ENCODE measurements at regions not wholly inside any gene's neighbourhood (a gene's known extent, or its start where the extent isn't known, plus 50 kb on each side); places are given as distances from the start of the nearest gene placed in this dataset.

- no peaks in the 10 kb centered on the region for H3K9me3 ChIP-seq (replicated peaks in 1 of 3)
- DNase-seq: no peak
- H3K4me3 ChIP-seq: no peak overlapping the region
- H3K27ac ChIP-seq: no peak overlapping the region
- WGBS, 4 donors: 75 to 84% (median 76%) methylated on average over 14 of the region's 14 CpGs
- H3K27me3 ChIP-seq: no peaks in the 10 kb centered on the region
- intact Hi-C loops (cut with DNase I): no loop called here
- no peaks in the 10 kb centered on the region for H3K4me1 ChIP-seq (replicated peaks in 1 of 2)
- TF ChIP-seq CTCF (IDR thresholded peaks at IDR 0.05) (no peak), POLR2A (IDR thresholded peaks at IDR 0.05) (no peak)
- no peaks in the 10 kb centered on the region for H3K36me3 ChIP-seq (replicated peaks in 1 of 2)
Observed at GRCh38 chr1:228911225-228912210, 176.2 kb downstream of the RHOU start.

- TF ChIP-seq POLR2A (IDR thresholded peaks at IDR 0.05) (no peak), CTCF (IDR thresholded peaks at IDR 0.05) (no peak)
- no peak overlapping the region for H3K4me3 ChIP-seq
- WGBS, 4 donors: 90 to 97% (median 93%) methylated on average over 8 of the region's 8 CpGs
- no peaks in the 10 kb centered on the region for H3K9me3 ChIP-seq (replicated peaks in 1 of 3)
- H3K4me1 ChIP-seq (replicated peaks in 1 of 2): no peaks in the 10 kb centered on the region
- H3K27me3 ChIP-seq: no peaks in the 10 kb centered on the region
- intact Hi-C loops (cut with DNase I): no loop called here
- no peak overlapping the region for H3K27ac ChIP-seq
- no peak for DNase-seq
- no peaks in the 10 kb centered on the region for H3K36me3 ChIP-seq (replicated peaks in 1 of 2)
Observed at GRCh38 chr1:228913626-228914414, 178.5 kb downstream of the RHOU start.

- Histone ChIP-seq H3K4me3 (no peak overlapping the region), H3K9me3 (replicated peaks in 1 of 3) (no peaks in the 10 kb centered on the region), H3K4me1 (replicated peaks in 1 of 2) (no peaks in the 10 kb centered on the region), H3K27ac (no peak overlapping the region), H3K27me3 (no peaks in the 10 kb centered on the region), H3K36me3 (replicated peaks in 1 of 2) (no peaks in the 10 kb centered on the region)
- no peak for DNase-seq
- WGBS, 4 donors: 73 to 91% (median 79%) methylated on average over 1 of the region's 1 CpG
- intact Hi-C loops (cut with DNase I): no loop called here
- TF ChIP-seq CTCF (IDR thresholded peaks at IDR 0.05) (no peak), POLR2A (IDR thresholded peaks at IDR 0.05) (no peak)
Observed at GRCh38 chr1:228914700-228915099, 179.4 kb downstream of the RHOU start.

GRCh38 chr1:228917342-228917741 is 182.1 kb downstream of the RHOU start:
- no peak overlapping the region for H3K4me3 ChIP-seq
- TF ChIP-seq POLR2A (IDR thresholded peaks at IDR 0.05): no peak
- no peak for TF ChIP-seq CTCF (IDR thresholded peaks at IDR 0.05)
- H3K9me3 ChIP-seq (replicated peaks in 1 of 3): no peaks in the 10 kb centered on the region
- no peaks in the 10 kb centered on the region for H3K36me3 ChIP-seq (replicated peaks in 1 of 2)
- H3K27ac ChIP-seq: no peak overlapping the region
- no peaks in the 10 kb centered on the region for H3K4me1 ChIP-seq (replicated peaks in 1 of 2)
- intact Hi-C loops (cut with DNase I): no loop called here
- no peaks in the 10 kb centered on the region for H3K27me3 ChIP-seq
- DNase-seq: no peak
- 87 to 94% (median 91%) methylated on average over 9 of the region's 9 CpGs for WGBS, 4 donors
